Smooth muscle cell (in vitro differentiated cells): ENCODE measurements at regions not wholly inside any gene's neighbourhood (a gene's known extent, or its start where the extent isn't known, plus 50 kb on each side); places are given as distances from the start of the nearest gene placed in this dataset.

Experiments used
- DNase-seq: peaks from one replicate; lab custom pipeline; 2025; ENCODE audit not compliant: unreplicated experiment; lab: John Stamatoyannopoulos, UW
- H2AFZ ChIP-seq: fragments of 200-600 bp; sonication (generic); 2 replicates; pipeline ENCODE4 v1.6.0; 2016; ENCODE audit warnings: antibody characterized with exemption, low read depth, mild to moderate bottlenecking
- H3F3A ChIP-seq: fragments of 200-600 bp; sonication (generic); 2 replicates; pipeline ENCODE4 v1.6.0; 2017; ENCODE audit warnings: antibody characterized with exemption, low read depth
- H3K27ac ChIP-seq: fragments of 200-600 bp; sonication (generic); 2 replicates; pipeline ENCODE4 v1.5.1; 2016; ENCODE audit warnings: low read depth, mild to moderate bottlenecking
- H3K27me3 ChIP-seq: fragments of 200-600 bp; sonication (generic); 2 replicates; pipeline ENCODE4 v1.6.1; 2016; ENCODE audit warnings: low read depth, mild to moderate bottlenecking
- H3K36me3 ChIP-seq: fragments of 200-600 bp; sonication (generic); 2 replicates; pipeline ENCODE4 v1.5.1; 2016; ENCODE audit warnings: low read depth
- H3K4me1 ChIP-seq: fragments of 200-600 bp; sonication (generic); 2 replicates; pipeline ENCODE4 v1.5.1; 2016; ENCODE audit warnings: low read depth
- H3K4me2 ChIP-seq: fragments of 200-600 bp; sonication (generic); 2 replicates; pipeline ENCODE4 v1.6.0; 2016; ENCODE audit warnings: mild to moderate bottlenecking
- H3K4me3 ChIP-seq: fragments of 200-600 bp; sonication (generic); 2 replicates; pipeline ENCODE4 v1.5.1; 2016; ENCODE audit warnings: mild to moderate bottlenecking
- H3K79me2 ChIP-seq: fragments of 200-600 bp; sonication (generic); 2 replicates; pipeline ENCODE4 v1.6.0; 2016; ENCODE audit warnings: low read depth, mild to moderate bottlenecking
- H3K9ac ChIP-seq: fragments of 200-600 bp; sonication (generic); 2 replicates; pipeline ENCODE4 v1.6.0; 2016; ENCODE audit warnings: low read depth
- H3K9me3 ChIP-seq: fragments of 200-600 bp; sonication (generic); replicated peaks from 2 replicates; pipeline ENCODE4 v1.5.1; 2016; ENCODE audit warnings: low read depth
- H4K20me1 ChIP-seq: fragments of 200-600 bp; sonication (generic); 2 replicates; pipeline ENCODE4 v1.6.0; 2016; ENCODE audit warnings: low read depth
- CTCF ChIP-seq: fragments of 200-600 bp; sonication (generic); IDR thresholded peaks from 2 replicates; pipeline ENCODE4 v1.5.1; 2017; ENCODE audit warnings: borderline replicate concordance, mild to moderate bottlenecking, antibody characterized with exemption; ENCODE audit not compliant: insufficient read depth, poor library complexity, severe bottlenecking
- WGBS: methylation state at CpG from one replicate; pipeline ENCODE4 v1.1.7; 2016; ENCODE audit warnings: low lambda C conversion rate; 5-methylcytosine and 5-hydroxymethylcytosine counted together

GRCh38 chr15:23787346-23788105 is 100.4 kb upstream of the NDN start:
- TF ChIP-seq CTCF: no peak
- Histone ChIP-seq H3K4me1 (no peaks in the 10 kb centered on the region), H2AFZ (no peak overlapping the region), H4K20me1 (no peaks in the 10 kb centered on the region), H3F3A (no peaks in the 10 kb centered on the region), H3K79me2 (no peaks in the 10 kb centered on the region), H3K9me3 (peaks cover 3% of the 10 kb centered on the region), H3K4me2 (no peak overlapping the region), H3K9ac (no peak overlapping the region), H3K27ac (no peak overlapping the region), H3K27me3 (no peaks in the 10 kb centered on the region), H3K36me3 (no peaks in the 10 kb centered on the region), H3K4me3 (no peak overlapping the region)
- DNase-seq: no peak
- 53% methylated on average over 2 of the region's 2 CpGs for WGBS

GRCh38 chr15:23793191-23793680 is 106.1 kb upstream of the NDN start:
- no peak overlapping the region for H3K4me3 ChIP-seq
- H3K36me3 ChIP-seq: no peaks in the 10 kb centered on the region
- no peak for DNase-seq
- no peak overlapping the region for H3K4me2 ChIP-seq
- 84% methylated on average over 6 of the region's 6 CpGs for WGBS
- TF ChIP-seq CTCF: no peak
- no peaks in the 10 kb centered on the region for H4K20me1 ChIP-seq
- no peak overlapping the region for H3K9ac ChIP-seq
- no peak overlapping the region for H2AFZ ChIP-seq
- no peak overlapping the region for H3K27ac ChIP-seq
- H3F3A ChIP-seq: no peaks in the 10 kb centered on the region
- no peaks in the 10 kb centered on the region for H3K27me3 ChIP-seq
- no peaks in the 10 kb centered on the region for H3K79me2 ChIP-seq
- no peaks in the 10 kb centered on the region for H3K4me1 ChIP-seq
- H3K9me3 ChIP-seq: peaks cover 3% of the 10 kb centered on the region

- no peak for TF ChIP-seq CTCF
- H4K20me1 ChIP-seq: no peaks in the 10 kb centered on the region
- H3K27ac ChIP-seq: no peak overlapping the region
- 81% methylated on average over 22 of the region's 22 CpGs for WGBS
- no peaks in the 10 kb centered on the region for H3K36me3 ChIP-seq
- no peak overlapping the region for H3K9ac ChIP-seq
- H3K4me3 ChIP-seq: no peak overlapping the region
- no peak overlapping the region for H3K4me2 ChIP-seq
- H3K79me2 ChIP-seq: no peaks in the 10 kb centered on the region
- no peaks in the 10 kb centered on the region for H3K27me3 ChIP-seq
- H3K9me3 ChIP-seq: no peaks in the 10 kb centered on the region
- no peak for DNase-seq
- no peaks in the 10 kb centered on the region for H3K4me1 ChIP-seq
- no peaks in the 10 kb centered on the region for H3F3A ChIP-seq
- H2AFZ ChIP-seq: no peak overlapping the region
Measured at GRCh38 chr15:23797747-23798446, 110.8 kb upstream of the NDN start.
